ENCODE measurements at regions not wholly inside any gene's neighbourhood (a gene's known extent, or its start where the extent isn't known, plus 50 kb on each side); places are given as distances from the start of the nearest gene placed in this dataset.

DNA sequence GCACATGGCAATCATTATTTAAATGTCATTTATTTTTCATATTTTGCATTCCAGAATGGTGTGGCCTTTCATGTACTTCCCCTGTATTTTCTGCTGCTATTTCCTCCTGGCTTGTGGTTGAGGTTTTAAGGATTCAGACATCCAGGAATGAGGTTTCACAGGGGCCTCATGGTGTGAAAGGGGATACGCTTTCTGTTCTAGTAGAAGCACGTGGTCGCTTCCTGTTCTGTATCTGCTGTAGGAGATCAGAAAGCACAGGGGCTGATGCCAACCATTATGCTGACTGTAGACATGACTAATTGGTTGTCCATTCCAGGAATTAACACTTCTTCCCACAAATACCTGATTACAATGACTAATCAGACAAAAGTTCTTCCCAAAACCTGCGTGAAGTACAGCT is 405.9 kb downstream of the SHISA9 start:
- ATAC-seq (ENCODE audit: insufficient read depth, low read depth) (no peak), DNase-seq (peak; percentile 20)
- no peak overlapping the region; the same call in 1 of the 2 replicates for H3K27ac ChIP-seq (ENCODE audit: low read length)

DNA sequence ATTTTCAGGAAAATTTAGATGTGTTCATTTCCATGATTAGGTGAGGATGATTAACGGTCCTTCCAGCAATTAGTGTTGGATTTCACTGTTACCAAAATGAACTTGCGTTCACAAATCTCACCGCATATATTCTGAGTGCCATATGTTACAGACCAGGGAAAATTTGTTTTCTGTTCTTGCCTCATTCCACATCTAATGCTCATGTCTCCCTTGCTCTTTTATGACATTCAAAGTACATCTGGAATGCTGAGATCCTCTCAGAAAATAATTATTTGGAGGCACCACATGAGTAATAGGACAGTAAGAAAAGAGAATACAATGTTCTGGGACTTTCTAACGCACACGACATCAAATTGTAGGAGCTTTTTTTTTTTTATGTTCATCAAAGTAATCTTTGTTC is 406.5 kb downstream of the SHISA9 start:
- DNase-seq: no peak
- Histone ChIP-seq H3K27me3 (ENCODE audit: insufficient read depth, low read length, poor library complexity) (no peaks in the 10 kb centered on the region), H2AFZ (ENCODE audit: low read depth, low read length) (no peak overlapping the region), H3K9me3 (ENCODE audit: insufficient read depth, low read length, severe bottlenecking) (no peaks in the 10 kb centered on the region), H3K9ac (ENCODE audit: low read depth, low read length) (no peak overlapping the region), H4K20me1 (ENCODE audit: insufficient read depth, low read length) (no peaks in the 10 kb centered on the region), H3K79me2 (ENCODE audit: insufficient read depth, low read length) (no peaks in the 10 kb centered on the region), H3K4me2 (ENCODE audit: insufficient read depth, low read length) (no peak overlapping the region), H3K4me3 (ENCODE audit: low read depth in 1 of 2, low read length in 2 of 2) (no peak overlapping the region), H3K36me3 (ENCODE audit: insufficient read depth, low read length) (no peaks in the 10 kb centered on the region), H3K4me1 (ENCODE audit: insufficient read depth, low read length) (peaks cover 28% of the 10 kb centered on the region), H3K27ac (ENCODE audit: low read length) (no peak overlapping the region)
- no peak for TF ChIP-seq CTCF (IDR thresholded peaks at IDR 0.05; ENCODE audit: borderline replicate concordance, extremely low read depth, low read length, poor library complexity, severe bottlenecking)
- TF ChIP-seq EZH2 (IDR thresholded peaks at IDR 0.05; ENCODE audit: borderline replicate concordance, low read depth, low read length, severe bottlenecking): no peak
- ATAC-seq (ENCODE audit: insufficient read depth, low read depth): no peak

More for the DNA sequence above, 405.9 kb downstream of the SHISA9 start:
- Histone ChIP-seq H3K9ac (ENCODE audit: low read depth, low read length) (no peak overlapping the region), H3K4me1 (ENCODE audit: insufficient read depth, low read length) (peaks cover 28% of the 10 kb centered on the region), H3K79me2 (ENCODE audit: insufficient read depth, low read length) (no peaks in the 10 kb centered on the region), H3K27me3 (ENCODE audit: insufficient read depth, low read length, poor library complexity) (no peaks in the 10 kb centered on the region), H4K20me1 (ENCODE audit: insufficient read depth, low read length) (no peaks in the 10 kb centered on the region), H3K4me3 (ENCODE audit: low read depth in 1 of 2, low read length in 2 of 2) (no peak overlapping the region), H2AFZ (ENCODE audit: low read depth, low read length) (no peak overlapping the region), H3K9me3 (ENCODE audit: insufficient read depth, low read length, severe bottlenecking) (no peaks in the 10 kb centered on the region), H3K4me2 (ENCODE audit: insufficient read depth, low read length) (no peak overlapping the region), H3K36me3 (ENCODE audit: insufficient read depth, low read length) (no peaks in the 10 kb centered on the region)
- no peak for TF ChIP-seq CTCF (IDR thresholded peaks at IDR 0.05; ENCODE audit: borderline replicate concordance, extremely low read depth, low read length, poor library complexity, severe bottlenecking)
- no peak for TF ChIP-seq EZH2 (IDR thresholded peaks at IDR 0.05; ENCODE audit: borderline replicate concordance, low read depth, low read length, severe bottlenecking)

DNA sequence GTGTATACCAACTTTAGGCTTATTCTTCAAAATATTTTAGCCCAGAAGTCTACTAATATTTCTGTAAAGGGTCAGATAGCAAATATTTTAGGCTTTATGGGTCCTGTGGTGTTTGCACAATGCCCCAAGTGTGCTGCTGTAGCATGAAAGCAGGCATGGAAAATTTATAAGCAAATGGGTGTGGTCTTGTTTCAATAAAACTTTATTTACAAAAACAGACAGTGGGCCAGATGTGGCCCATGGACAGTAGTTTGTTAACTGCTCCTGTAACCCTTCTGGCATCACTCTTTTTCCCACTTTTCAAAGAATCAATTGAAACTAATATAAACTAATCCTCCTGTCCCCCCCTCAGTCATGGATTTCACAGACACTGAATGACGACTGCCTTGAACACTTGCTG is 410.7 kb downstream of the SHISA9 start:
- DNase-seq (no peak), ATAC-seq (ENCODE audit: insufficient read depth, low read depth) (no peak)
- no peak overlapping the region for H3K4me3 ChIP-seq (ENCODE audit: low read depth in 1 of 2, low read length in 2 of 2)
- peaks cover 4% of the 10 kb centered on the region for H3K27me3 ChIP-seq (ENCODE audit: insufficient read depth, low read length, poor library complexity)
- H2AFZ ChIP-seq (ENCODE audit: low read depth, low read length): no peak overlapping the region
- H3K4me1 ChIP-seq (ENCODE audit: insufficient read depth, low read length): peaks cover 10% of the 10 kb centered on the region
- H4K20me1 ChIP-seq (ENCODE audit: insufficient read depth, low read length): no peaks in the 10 kb centered on the region
- no peak overlapping the region for H3K9ac ChIP-seq (ENCODE audit: low read depth, low read length)
- TF ChIP-seq CTCF (IDR thresholded peaks at IDR 0.05; ENCODE audit: borderline replicate concordance, extremely low read depth, low read length, poor library complexity, severe bottlenecking): no peak
- no peak for TF ChIP-seq EZH2 (IDR thresholded peaks at IDR 0.05; ENCODE audit: borderline replicate concordance, low read depth, low read length, severe bottlenecking)
- no peaks in the 10 kb centered on the region for H3K9me3 ChIP-seq (ENCODE audit: insufficient read depth, low read length, severe bottlenecking)
- H3K79me2 ChIP-seq (ENCODE audit: insufficient read depth, low read length): no peaks in the 10 kb centered on the region
- no peaks in the 10 kb centered on the region for H3K36me3 ChIP-seq (ENCODE audit: insufficient read depth, low read length)
- no peak overlapping the region for H3K27ac ChIP-seq (ENCODE audit: low read length)
- H3K4me2 ChIP-seq (ENCODE audit: insufficient read depth, low read length): no peak overlapping the region

GRCh38 chr16:13313351-13313750 is 412.0 kb downstream of the SHISA9 start:
- no peaks in the 10 kb centered on the region for H3K4me1 ChIP-seq (ENCODE audit: insufficient read depth, low read length)
- H4K20me1 ChIP-seq (ENCODE audit: insufficient read depth, low read length): no peaks in the 10 kb centered on the region
- DNase-seq (no peak), ATAC-seq (ENCODE audit: insufficient read depth, low read depth) (no peak)
- no peaks in the 10 kb centered on the region for H3K79me2 ChIP-seq (ENCODE audit: insufficient read depth, low read length)
- peaks cover 4% of the 10 kb centered on the region for H3K27me3 ChIP-seq (ENCODE audit: insufficient read depth, low read length, poor library complexity)
- no peaks in the 10 kb centered on the region for H3K36me3 ChIP-seq (ENCODE audit: insufficient read depth, low read length)
- H3K9me3 ChIP-seq (ENCODE audit: insufficient read depth, low read length, severe bottlenecking): no peaks in the 10 kb centered on the region
- H3K4me2 ChIP-seq (ENCODE audit: insufficient read depth, low read length): no peak overlapping the region
- no peak overlapping the region for H2AFZ ChIP-seq (ENCODE audit: low read depth, low read length)
- H3K9ac ChIP-seq (ENCODE audit: low read depth, low read length): no peak overlapping the region
- no peak overlapping the region for H3K27ac ChIP-seq (ENCODE audit: low read length)
- TF ChIP-seq EZH2 (IDR thresholded peaks at IDR 0.05; ENCODE audit: borderline replicate concordance, low read depth, low read length, severe bottlenecking) (no peak), CTCF (IDR thresholded peaks at IDR 0.05; ENCODE audit: borderline replicate concordance, extremely low read depth, low read length, poor library complexity, severe bottlenecking) (no peak)
- no peak overlapping the region for H3K4me3 ChIP-seq (ENCODE audit: low read depth in 1 of 2, low read length in 2 of 2)
